Left cardiac atrium (tissue), 4 donors: ENCODE measurements at regions not wholly inside any gene's neighbourhood (a gene's known extent, or its start where the extent isn't known, plus 50 kb on each side); places are given as distances from the start of the nearest gene placed in this dataset.

ENCODE experiments used
- ATAC-seq, 2 donors: fragments of 200-7000 bp; cut with Tn5 transposase; one replicate each; pipeline ENCODE4 v1.9.1; 2020; ENCODE audit warnings: mild to moderate bottlenecking in 2 of 2, moderate library complexity in 2 of 2
- DNase-seq: peaks from one replicate; pipeline ENCODE4 v3.0.0-alpha.2; 2020
- intact Hi-C, 2 donors: fragments of 100-400 bp; cut with DNase I; formaldehyde crosslinking; loops; one replicate each; pipeline versions ENCODE4 v1.14.1 to v1.15.1; 2022 to 2023
- donor health status: DM: no; HTN: yes; CAD: no.
- donor health status: DM: no; HTN: yes; CAD: no; lungs with severe emphysema.
- donor health status: DM: yes; HTN: yes; CAD: no.
- donor health status: Dilated cardiomyopathy.

DNA sequence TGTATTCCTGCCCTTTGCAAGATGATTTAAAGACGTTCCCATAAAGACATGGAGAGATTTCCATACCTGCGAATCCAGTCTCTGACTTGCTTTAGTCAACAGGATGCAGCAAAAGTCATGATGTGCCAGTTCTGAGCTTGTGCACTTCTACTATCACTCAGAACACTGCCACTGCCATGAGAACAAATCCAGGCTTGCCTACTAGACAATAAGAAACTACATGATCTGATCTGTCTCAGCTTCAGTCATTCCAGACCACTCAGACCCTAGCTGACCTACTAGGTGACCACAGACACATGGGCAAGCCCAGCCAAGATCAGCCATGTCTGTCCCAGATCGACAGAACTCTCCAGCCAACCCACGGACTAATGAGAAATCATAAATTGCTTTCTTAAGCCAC lies 219.2 kb downstream of the RRAGC start:
- no peak for DNase-seq
- intact Hi-C loops, result no loop called here
- ATAC-seq, result no peak

DNA sequence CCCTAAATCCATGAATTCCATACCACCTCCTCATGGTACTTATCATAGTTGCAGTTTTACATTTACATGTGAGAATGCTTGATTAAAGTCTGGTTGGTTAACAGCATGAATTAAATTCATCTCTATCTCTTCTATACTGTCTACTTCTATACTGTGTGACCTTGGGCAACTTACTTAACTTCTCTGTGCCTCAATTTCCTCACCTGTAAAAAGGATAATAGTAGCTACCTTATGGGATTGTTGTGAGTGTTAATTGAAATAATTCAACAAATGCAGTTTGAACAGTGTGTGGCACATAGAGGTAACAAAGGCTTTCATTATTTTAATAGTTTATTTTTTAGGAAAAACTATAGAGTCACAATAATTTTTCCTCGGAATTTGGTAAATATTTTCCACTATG lies 231.3 kb downstream of the RRAGC start:
- DNase-seq, result no peak
- intact Hi-C loops, result no loop called here
- ATAC-seq, result no peak

DNA sequence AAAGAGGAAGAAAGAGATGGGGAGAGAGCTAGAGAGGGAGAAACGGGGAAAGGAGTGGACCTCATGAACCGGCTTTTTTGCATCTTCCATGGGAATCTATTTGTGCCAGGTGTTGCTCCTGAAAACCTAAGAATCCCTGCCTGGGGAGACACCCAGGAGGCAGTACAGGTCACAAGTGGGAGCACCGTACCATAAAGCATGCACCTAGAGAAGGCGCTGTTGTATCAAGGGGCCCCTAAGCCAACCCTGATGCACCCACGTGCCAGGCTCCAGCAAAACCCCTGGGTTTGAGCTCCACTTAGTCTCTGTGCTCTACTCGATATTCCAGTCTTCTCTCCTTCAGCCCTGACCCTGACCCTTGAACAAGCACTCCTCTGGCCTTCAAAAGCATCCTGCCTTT lies 233.6 kb downstream of the RRAGC start:
- DNase-seq (no peak), ATAC-seq (no peak)
- intact Hi-C loops, result no loop called here

DNA sequence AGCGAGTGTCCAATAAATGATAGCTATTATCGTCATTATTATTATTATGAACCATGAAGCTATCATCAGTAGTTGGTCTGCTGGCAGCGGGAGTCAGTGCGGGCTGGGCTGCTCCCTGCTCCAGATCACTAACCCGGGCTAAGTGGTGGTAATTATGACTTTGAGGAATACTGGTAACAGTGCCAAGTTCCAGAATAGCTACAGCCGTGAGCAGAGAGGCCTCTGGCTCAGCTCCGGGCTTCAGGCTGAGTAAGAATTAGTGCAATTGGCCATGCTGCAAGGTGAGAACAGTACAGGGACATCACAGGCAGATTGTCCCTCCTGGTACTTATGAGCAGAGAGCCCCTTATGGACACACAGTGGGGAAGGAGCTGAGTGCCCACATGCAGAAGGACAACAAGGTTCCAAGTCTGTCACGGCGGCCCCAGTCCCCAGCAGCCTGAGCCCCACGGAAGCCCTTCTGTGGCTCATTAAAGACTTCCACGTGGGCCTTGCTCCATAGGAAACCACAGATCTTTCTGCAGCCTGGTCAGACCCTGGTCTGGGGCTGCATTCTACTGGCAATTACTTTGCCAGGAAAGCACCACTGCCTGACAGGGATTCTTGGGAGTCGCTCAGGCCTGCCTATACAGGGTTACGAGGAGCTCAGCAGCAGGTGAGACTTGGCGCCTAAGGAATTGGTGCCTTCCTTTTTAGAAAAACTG lies 235.1 kb downstream of the RRAGC start:
- ATAC-seq (peak; percentile 87 to 91), DNase-seq (no peak)

DNA sequence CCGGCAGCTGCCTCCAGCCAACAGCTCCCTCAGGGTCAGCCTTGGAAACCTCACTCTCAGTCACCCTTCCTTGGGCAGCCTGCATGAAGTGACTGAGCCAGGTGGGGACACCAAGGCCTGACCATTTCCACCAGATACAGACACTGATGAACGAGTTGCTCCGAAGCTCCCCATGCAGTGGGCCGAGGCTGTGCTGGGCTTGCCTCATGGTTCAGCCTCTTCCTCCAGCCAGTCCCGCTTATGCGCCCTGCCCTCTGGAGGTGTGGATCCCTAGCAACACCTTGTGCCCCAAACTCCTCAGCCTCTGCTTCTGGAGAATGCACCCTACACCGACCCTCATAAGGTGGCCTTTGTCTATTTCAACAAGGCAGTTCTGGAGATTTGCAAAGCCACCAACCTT lies 236.0 kb downstream of the RRAGC start:
- intact Hi-C loops, result no loop called here
- ATAC-seq, result no peak
- DNase-seq, result no peak

More for the DNA sequence above, 235.1 kb downstream of the RRAGC start:
- intact Hi-C loops, result no loop called here

DNA sequence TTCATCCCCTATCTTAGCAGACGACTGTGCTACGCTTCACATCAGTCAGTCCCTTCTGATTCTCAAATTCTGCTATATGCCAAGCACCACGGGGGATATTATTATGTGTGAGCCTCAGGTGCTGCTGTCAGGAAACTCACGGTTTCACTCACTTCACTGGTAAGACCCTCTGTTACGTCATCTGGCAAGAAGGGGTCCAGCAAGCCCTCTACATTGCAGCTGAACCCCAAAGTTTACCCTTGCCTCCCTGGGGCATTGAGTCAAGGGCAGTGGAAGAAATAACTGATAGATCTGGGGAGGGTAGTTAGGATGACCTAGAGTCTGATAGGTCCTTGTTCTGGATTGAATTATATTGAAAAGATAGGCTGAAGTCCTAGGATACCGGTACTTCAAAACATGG lies 237.4 kb downstream of the RRAGC start:
- ATAC-seq, result no peak
- intact Hi-C loops, result no loop called here

DNA sequence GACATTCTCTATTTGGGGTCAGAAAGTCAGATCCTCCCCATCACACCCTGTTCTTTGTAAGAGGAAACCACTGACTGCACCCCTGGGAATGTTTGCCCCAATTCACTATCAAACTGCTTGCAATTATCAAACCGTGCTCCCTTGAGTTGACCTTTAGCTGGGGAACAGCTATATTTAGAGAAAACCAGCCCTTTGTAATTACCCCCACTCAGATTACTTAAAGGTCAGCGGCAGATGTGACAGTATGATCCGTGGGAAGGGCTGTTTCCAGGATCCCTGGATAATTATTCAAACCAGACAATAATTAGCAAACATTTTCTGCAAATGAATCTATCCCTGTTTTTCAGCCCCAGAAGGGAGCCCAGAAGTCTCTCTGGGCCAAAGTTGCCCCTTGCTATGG lies 242.7 kb downstream of the RRAGC start:
- ATAC-seq, result no peak
- intact Hi-C loops, result no loop called here

More for the DNA sequence above, 237.4 kb downstream of the RRAGC start:
- no peak for DNase-seq

DNA sequence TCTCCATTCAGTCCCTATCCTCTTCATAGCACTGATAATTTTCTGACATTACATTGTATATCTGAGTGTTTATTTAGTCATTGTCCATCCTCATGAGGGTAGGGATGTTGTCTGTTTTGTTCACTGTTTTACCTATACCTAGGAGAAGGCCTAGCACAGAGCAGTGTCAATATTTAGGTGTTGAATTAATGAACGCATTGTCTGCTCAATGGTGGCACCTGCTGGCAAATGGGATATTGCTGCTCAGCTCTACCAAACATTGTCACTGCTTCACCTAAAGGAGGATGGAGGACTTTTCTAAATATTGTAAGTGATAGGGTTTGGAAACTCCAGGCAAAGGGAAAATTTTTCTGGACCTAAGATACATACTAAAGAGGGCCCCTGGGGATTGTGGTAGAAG lies 243.9 kb downstream of the RRAGC start:
- ATAC-seq, result no peak
- no peak for DNase-seq
- intact Hi-C loops, result no loop called here

More for the DNA sequence above, 242.7 kb downstream of the RRAGC start:
- no peak for DNase-seq

DNA sequence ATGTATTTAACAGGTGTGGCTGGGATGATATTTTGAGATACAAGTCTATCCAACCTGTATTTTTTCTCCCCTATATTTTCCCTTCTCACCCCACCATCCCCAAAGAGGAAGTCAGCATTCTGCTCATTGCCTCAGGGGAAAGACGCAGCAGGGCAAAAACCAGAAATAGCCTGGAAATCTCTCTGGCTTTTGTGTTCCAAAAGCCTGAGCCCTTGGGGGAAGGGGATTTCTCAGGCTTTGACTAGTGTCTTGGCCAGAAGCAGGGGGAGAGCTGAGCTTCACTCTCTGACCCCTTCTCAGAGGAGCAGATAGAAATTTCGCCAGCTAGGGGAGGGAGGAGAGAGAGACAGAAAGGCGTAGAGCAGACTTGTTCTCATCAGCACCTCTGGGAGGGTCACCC lies 244.7 kb downstream of the RRAGC start:
- no peak for DNase-seq
- intact Hi-C loops, result loop anchor here in 1 of 2 donors (5.0 kb wide), 1 partner anchor 202 kb away; no protein-coding TSS in a partner anchor
- no peak for ATAC-seq

DNA sequence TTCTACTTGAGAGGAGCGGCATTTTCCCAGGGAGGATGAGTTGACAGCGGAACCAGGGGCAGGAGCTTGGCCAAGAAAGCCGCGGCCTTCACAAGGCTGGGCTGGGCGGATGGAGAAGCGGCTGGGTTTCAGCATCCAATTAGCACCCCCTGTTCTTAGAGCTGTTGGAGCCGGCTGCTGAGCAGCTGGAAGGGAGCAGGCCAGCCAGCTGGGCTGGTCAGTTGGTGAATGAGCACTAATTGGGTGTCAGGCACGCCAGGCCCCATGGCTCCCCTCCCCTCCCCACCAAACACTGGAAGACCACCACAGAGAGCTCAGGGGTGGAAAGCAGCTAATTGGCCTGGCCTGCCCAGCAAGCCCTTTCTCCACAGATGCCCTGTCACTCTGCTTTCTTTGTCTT lies 245.6 kb downstream of the RRAGC start:
- DNase-seq (no peak), ATAC-seq (peak; percentile 23 to 45)
- intact Hi-C loops, result loop anchor here in 1 of 2 donors (5.0 kb wide), 1 partner anchor 203 kb away; no protein-coding TSS in a partner anchor

DNA sequence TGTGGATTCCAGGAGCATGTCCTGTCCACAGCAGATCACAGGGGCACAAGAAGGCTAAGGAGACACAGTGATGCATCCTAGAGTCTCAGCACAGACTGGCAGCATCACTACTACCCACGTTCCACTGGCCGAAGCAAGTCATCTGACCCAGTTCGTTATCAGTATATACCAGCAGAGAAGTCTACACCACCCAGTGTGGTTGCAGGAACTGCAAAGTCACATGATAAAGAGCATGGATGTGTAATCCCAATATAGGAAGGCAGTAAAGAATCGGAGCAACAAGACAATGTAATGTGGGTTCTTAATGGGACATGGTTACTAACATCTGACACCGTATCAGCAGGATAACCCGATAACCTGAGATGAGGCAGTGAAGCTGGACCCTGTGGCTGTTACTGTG lies 246.6 kb downstream of the RRAGC start:
- no peak for ATAC-seq
- intact Hi-C loops, result loop anchor here in 1 of 2 donors (5.0 kb wide), 1 partner anchor 204 kb away; no protein-coding TSS in a partner anchor
- no peak for DNase-seq

DNA sequence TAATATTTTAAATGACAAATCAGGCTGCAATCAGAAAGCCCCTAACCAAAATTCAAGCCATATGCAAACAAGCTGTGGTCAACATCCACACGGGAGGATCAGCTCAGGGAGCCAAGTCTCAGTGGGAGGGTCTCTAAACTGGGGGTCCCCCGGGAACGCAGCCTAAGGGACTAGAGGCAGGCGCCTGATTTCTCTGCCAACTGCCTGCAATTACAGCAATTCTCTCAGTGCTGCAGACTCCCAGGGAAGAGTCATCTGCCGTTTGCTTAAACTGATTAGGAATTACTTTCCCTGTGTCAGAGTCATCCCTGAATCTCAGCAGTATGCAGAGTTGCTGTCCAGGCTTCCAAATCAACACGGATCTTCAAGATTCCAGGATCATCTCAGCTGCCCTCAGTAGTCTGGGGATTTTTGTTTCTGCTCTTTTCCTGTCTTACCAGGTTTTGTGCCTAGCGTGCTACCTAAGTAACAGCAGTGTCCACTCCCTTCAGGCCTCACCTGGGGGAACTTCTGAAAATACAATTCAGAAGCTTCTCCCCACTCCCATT lies 247.8 kb downstream of the RRAGC start:
- intact Hi-C loops, result loop anchor here in 1 of 2 donors (5.0 kb wide), 1 partner anchor 206 kb away; no protein-coding TSS in a partner anchor
- DNase-seq, result no peak
- no peak for ATAC-seq

DNA sequence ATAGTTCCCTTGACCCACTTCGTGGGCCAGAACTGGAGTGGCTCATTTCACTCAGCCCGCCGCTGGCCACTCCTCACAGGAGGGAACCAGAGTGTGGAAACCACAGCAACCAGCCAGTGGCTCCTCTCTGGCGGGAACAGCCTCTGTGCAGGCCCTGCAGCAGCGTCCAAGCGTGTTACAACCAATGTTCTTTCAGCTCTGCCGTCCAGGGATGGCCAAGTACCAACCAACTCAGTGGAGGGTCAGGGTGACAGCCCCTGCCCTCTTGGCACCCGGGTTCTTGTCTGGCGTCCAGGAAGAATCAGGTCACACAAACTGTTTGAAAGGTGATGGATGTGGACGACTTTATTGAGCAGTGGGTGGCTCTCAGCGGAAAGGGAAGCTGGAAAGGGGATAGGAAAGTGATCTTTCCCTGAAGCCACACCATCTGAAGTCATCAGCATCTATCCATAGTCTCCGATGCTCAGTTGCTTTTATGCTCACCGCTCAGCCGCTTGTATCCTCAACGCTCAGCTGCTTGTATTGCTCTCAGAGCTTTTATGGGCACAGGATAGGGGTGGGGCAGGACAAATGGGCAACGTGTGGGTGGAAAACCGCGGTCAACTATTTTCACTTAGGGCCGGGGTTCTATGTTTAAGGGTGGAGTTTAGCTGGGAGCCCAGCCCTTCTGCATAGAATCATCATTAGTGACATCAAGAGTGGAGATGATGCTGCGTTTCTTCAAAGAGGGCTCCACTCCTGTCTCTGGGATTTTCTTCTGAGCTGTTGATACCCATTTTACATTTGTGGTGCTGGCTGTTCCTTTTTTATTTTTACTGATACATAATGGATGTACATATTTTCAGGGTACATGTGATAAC lies 250.2 kb downstream of the RRAGC start:
- intact Hi-C loops, result loop anchor here (5.0 kb wide), 1 partner anchor 208 kb away; no protein-coding TSS in a partner anchor
- ATAC-seq (no peak), DNase-seq (no peak)

DNA sequence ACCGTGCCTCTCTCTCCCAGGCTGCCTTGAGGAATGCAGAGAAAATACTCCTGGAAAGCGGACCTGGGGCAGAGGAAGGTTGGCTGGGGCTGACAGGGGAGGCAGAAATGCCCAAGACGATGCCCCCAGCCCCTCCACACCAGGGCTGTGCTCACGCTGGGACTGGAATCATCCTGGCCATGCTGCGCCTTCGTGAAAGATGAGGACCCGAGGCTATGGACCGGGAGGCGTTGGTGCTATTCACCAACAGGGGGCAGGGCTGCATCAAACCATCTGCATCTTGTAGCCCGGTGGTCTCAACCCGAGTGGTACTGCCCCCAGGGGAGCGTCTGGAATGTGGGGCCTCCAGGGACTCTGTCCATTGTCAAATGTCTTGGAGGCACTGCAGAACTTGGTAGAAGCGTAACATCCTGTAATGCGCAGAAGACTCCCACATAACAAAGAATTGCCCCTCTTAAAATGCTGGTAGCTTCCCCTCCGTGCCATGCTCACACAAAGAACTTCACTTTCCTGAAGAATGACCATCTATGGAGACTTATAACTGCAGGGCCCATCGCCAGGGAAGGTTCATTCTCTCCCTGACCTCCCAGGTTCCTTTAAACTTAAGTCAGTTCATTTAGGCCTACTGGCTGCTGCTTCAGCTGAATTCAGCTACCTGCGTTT lies 251.2 kb downstream of the RRAGC start:
- intact Hi-C loops, result loop anchor here in 1 of 2 donors (5.0 kb wide), 1 partner anchor 209 kb away; no protein-coding TSS in a partner anchor
- ATAC-seq (peak in 1 of 2 donors; percentile 26), DNase-seq (no peak)

DNA sequence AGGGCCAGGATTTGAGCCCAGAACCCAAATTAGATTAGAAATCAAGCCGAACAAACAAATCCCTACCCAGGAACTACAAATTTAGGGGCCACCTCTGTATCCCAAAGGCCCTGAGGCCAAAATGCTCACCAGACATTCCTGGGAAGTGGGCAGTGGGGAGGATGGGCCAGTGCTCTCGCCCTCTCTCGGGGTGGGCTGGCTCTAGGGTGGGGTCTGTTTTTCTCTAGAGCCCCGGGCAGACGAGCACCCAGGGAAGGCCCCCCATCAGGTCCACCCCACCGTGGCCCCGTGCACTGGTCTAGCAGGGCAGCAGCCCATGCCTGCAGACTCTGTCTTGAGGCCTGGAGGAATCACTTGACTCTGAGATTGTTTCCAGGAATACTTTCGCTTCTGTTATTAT lies 252.0 kb downstream of the RRAGC start:
- intact Hi-C loops, result loop anchor here in 1 of 2 donors (5.0 kb wide), 1 partner anchor 210 kb away; no protein-coding TSS in a partner anchor
- ATAC-seq, result no peak
- no peak for DNase-seq

DNA sequence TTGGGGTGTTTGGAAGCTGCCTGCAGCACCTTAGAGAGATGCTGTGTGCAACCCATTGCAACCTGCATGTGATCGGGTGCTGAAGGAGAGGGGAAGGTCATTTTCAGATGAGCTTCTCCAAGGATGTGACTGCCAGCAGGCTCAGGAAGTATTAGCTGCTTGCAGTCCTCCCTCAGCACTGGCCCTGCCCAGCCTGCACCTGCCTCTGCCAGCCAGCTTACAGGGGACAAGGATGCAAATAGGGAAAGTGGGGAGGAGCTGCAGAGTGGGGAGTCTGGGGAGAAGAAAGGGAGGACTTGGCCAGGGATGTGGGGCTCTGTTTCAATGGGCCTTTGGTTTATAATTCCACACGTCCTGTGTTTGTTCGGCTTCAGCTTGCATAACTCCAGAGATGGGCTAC lies 254.5 kb downstream of the RRAGC start:
- no peak for ATAC-seq
- intact Hi-C loops, result loop anchor here in 1 of 2 donors (5.0 kb wide), 1 partner anchor 212 kb away; no protein-coding TSS in a partner anchor

DNA sequence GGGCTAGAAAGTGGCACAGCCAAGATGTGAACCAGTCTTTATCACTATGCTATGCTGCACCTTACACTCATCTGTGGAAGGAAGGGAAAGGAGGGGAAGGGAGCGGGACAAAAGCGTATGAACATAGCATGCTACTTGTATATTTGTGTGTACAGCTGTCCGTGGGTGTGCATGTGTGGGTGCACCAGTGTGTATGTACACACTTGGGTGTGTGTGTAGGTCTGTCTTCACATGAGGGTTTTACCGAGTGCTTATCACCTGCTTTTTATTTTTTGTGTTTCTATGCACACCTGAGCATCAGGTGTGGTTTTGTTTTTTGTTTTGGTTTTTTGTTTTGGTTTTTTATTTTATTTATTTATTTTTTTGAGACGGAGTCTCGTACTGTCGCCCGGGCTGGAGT lies 255.7 kb downstream of the RRAGC start:
- ATAC-seq (no peak), DNase-seq (no peak)
- intact Hi-C loops, result no loop called here

More for the DNA sequence above, 254.5 kb downstream of the RRAGC start:
- DNase-seq, result no peak

DNA sequence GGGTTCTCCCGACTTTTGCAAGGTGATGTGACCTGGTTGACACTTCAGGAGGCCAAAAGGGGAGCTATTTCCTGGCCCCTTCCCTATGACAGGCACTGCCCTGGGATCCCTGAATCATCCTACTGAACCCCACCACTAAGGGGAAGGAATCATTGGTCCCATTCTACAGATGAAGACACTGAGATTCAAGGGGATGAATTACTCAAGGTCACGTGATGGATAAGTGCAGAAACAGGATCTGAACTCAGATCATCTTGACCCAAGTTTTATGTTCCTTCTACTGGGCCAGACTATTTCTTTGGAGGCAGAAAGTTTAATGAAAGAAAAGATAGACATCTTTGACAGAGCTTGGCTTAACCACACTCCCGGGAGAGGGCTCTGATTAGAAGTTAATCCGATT lies 258.7 kb downstream of the RRAGC start:
- no peak for ATAC-seq
- intact Hi-C loops, result no loop called here
- DNase-seq, result no peak

DNA sequence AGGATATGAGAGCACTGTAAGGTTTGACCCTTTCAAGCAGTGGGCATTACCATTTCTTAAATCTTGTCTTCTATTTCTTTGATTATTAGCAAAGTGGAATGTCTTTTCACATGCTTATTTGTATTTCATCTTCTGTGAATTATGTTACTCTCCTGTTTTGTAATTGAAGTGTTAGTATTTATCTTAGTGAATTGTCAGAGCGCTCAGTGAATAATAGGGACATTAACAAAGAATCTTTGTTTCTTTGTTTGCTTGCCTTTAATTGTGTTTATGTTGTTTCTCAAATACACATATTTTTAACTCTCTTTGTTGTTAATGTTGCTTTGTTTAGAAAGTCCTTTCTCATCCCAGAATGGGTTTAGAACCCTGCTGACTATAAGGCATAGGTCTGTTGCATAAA lies 259.3 kb downstream of the RRAGC start:
- ATAC-seq (no peak), DNase-seq (no peak)
- intact Hi-C loops, result no loop called here
